MM.1S (cell line): ENCODE measurements at regions not wholly inside any gene's neighbourhood (a gene's known extent, or its start where the extent isn't known, plus 50 kb on each side); places are given as distances from the start of the nearest gene placed in this dataset.

Experiments
- DNase-seq: peaks from one replicate; pipeline ENCODE4 v3.0.0-alpha.2; 2015
- H2AFZ ChIP-seq: fragments of 300-600 bp; sonication (generic); 2 replicates; pipeline ENCODE4 v1.6.0; 2016; ENCODE audit warnings: antibody characterized with exemption, low read length
- H3F3A ChIP-seq: fragments of 300-600 bp; sonication (generic); 2 replicates; pipeline ENCODE4 v1.6.1; 2016; ENCODE audit warnings: mild to moderate bottlenecking, antibody characterized with exemption, low read length, moderate library complexity, mixed read lengths; ENCODE audit not compliant: insufficient read depth
- H3K27ac ChIP-seq: fragments of 300-600 bp; sonication (generic); 2 replicates; pipeline ENCODE4 v1.5.1; 2016; ENCODE audit warnings: mild to moderate bottlenecking, low read length
- H3K27me3 ChIP-seq: fragments of 300-600 bp; sonication (generic); replicated peaks from 2 replicates; pipeline ENCODE4 v1.6.0; 2016; ENCODE audit warnings: low read length; ENCODE audit not compliant: insufficient read depth
- H3K36me3 ChIP-seq: fragments of 300-600 bp; sonication (generic); replicated peaks from 2 replicates; pipeline ENCODE4 v1.6.1; 2016; ENCODE audit warnings: mild to moderate bottlenecking, low read length, mixed read lengths; ENCODE audit not compliant: insufficient read depth
- H3K4me1 ChIP-seq: fragments of 300-600 bp; sonication (generic); 2 replicates; pipeline ENCODE4 v1.6.1; 2016; ENCODE audit warnings: low read length, mixed read lengths
- H3K4me2 ChIP-seq: fragments of 300-600 bp; sonication (generic); 2 replicates; pipeline ENCODE4 v1.6.0; 2016; ENCODE audit warnings: low read depth, low read length
- H3K4me3 ChIP-seq: fragments of 300-600 bp; sonication (generic); 2 replicates; pipeline ENCODE4 v1.5.1; 2016; ENCODE audit warnings: low read length, mixed read lengths
- H3K79me2 ChIP-seq: fragments of 300-600 bp; sonication (generic); 2 replicates; pipeline ENCODE4 v1.6.1; 2016; ENCODE audit warnings: mixed run types, low read length, mixed read lengths
- H3K9ac ChIP-seq: fragments of 300-600 bp; sonication (generic); 2 replicates; pipeline ENCODE4 v1.6.1; 2016; ENCODE audit warnings: low read length, mixed read lengths
- H3K9me2 ChIP-seq: fragments of 300-600 bp; sonication (generic); replicated peaks from 2 replicates; pipeline ENCODE4 v1.6.1; 2016; ENCODE audit warnings: mild to moderate bottlenecking, low read length, mixed read lengths; ENCODE audit not compliant: insufficient read depth
- H3K9me3 ChIP-seq: fragments of 300-600 bp; sonication (generic); replicated peaks from 2 replicates; pipeline ENCODE4 v1.6.1; 2016; ENCODE audit warnings: mild to moderate bottlenecking, low read length, mixed read lengths; ENCODE audit not compliant: insufficient read depth
- H4K20me1 ChIP-seq: fragments of 300-600 bp; sonication (generic); 2 replicates; pipeline ENCODE4 v1.6.1; 2016; ENCODE audit warnings: mild to moderate bottlenecking, low read length, moderate library complexity, mixed read lengths; ENCODE audit not compliant: insufficient read depth
- EZH2 ChIP-seq: fragments of 300-600 bp; sonication (generic); optimal IDR thresholded peaks from 2 replicates; pipeline ENCODE3; 2017; ENCODE audit warnings: low read depth, mild to moderate bottlenecking, antibody characterized with exemption, low read length, mixed read lengths
- EZH2phosphoT487 ChIP-seq: fragments of 300-600 bp; sonication (generic); IDR thresholded peaks from 2 replicates; pipeline ENCODE4 v1.6.1; 2018; ENCODE audit warnings: antibody characterized with exemption, low read length
- TF ChIP-seq, protein P1 (sequence below): fragments of 300-600 bp; sonication (generic); IDR thresholded peaks from 2 replicates; pipeline ENCODE4 v1.5.1; 2016; ENCODE audit warnings: antibody characterized with exemption, low read length, mixed read lengths

DNA sequence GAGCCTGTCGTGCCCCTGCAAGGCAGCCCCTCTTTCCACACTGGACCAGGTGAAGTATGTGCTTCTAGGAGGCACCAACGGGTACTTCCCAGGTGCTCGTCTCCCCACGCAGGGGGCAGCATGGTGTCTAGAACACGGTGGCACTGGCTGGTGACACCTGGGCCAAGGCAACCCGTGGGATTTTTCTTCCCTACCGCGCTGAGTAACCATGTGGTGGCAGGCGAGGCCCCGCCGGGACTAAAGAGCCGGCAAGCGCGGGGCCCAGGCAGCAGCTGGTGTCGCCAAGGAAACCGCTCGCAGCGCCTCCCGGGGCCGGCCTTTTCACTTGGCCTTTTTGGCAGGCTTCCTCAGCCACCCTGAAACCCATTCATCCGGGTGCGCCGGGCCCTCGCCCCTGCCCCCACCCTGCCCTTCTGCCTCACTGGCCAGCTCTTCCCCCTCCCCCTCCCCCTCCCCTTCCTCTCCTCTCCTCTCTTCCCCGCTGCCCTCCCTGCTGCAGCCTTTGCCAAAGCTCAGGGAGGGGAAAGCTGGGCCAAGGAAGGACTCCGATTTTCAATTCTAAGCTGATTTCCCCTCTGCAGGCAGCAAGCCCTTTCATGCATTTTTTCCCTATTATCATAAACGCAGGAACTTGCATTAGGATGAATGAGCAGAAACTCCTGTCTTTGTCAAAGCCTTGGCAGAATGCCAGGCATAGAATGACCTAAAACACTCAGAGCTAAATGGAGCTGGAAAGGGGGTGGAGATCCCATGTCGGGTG is 81.2 kb downstream of the IRF2BPL start:
- peak overlapping the region; percentile 51; the same call in 1 of the 2 replicates for H3K27ac ChIP-seq
- H3K27me3 ChIP-seq, result no peaks in the 10 kb centered on the region
- peak overlapping the region; percentile 41; the same call in 1 of the 2 replicates for H3K9ac ChIP-seq
- TF ChIP-seq EZH2 (no peak), EZH2phosphoT487 (no peak)
- TF ChIP-seq, protein P1, sequence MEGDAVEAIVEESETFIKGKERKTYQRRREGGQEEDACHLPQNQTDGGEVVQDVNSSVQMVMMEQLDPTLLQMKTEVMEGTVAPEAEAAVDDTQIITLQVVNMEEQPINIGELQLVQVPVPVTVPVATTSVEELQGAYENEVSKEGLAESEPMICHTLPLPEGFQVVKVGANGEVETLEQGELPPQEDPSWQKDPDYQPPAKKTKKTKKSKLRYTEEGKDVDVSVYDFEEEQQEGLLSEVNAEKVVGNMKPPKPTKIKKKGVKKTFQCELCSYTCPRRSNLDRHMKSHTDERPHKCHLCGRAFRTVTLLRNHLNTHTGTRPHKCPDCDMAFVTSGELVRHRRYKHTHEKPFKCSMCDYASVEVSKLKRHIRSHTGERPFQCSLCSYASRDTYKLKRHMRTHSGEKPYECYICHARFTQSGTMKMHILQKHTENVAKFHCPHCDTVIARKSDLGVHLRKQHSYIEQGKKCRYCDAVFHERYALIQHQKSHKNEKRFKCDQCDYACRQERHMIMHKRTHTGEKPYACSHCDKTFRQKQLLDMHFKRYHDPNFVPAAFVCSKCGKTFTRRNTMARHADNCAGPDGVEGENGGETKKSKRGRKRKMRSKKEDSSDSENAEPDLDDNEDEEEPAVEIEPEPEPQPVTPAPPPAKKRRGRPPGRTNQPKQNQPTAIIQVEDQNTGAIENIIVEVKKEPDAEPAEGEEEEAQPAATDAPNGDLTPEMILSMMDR, result peak; percentile 43
- no peaks in the 10 kb centered on the region for H3F3A ChIP-seq
- no peaks in the 10 kb centered on the region for H3K79me2 ChIP-seq
- peak; percentile 82 for DNase-seq
- no peaks in the 10 kb centered on the region for H3K36me3 ChIP-seq
- H3K9me3 ChIP-seq, result no peaks in the 10 kb centered on the region
- H3K4me2 ChIP-seq, result peak overlapping the region; percentile 52
- H3K4me3 ChIP-seq, result no peak overlapping the region
- H3K4me1 ChIP-seq, result peaks cover 12% of the 10 kb centered on the region
- H3K9me2 ChIP-seq, result no peaks in the 10 kb centered on the region
- no peaks in the 10 kb centered on the region for H4K20me1 ChIP-seq
- H2AFZ ChIP-seq, result peak overlapping the region; percentile 88

DNA sequence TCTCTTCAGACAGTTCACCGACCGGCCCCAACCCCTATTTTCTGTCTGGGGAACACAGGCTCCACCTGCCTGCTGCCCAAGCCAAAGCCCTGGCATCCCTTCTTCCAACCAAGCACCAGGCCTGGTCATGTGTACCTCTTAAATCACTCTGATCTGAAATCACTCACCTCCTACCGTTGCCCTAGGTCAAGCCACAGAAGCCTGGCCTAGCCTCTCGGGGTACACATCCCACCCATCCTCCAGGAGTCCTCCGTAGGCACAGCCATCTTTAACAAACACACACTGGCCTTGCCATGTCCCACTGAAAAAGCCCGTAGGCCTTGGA is 81.8 kb downstream of the IRF2BPL start:
- Histone ChIP-seq H3K9me2 (no peaks in the 10 kb centered on the region), H3K4me2 (peak overlapping the region; percentile 52), H3K79me2 (no peaks in the 10 kb centered on the region), H3K27ac (peak overlapping the region; percentile 51; the same call in 1 of the 2 replicates), H3K4me3 (no peak overlapping the region), H3K9ac (peak overlapping the region; percentile 41; the same call in 1 of the 2 replicates), H4K20me1 (no peaks in the 10 kb centered on the region), H3K27me3 (no peaks in the 10 kb centered on the region), H3F3A (no peaks in the 10 kb centered on the region), H3K36me3 (no peaks in the 10 kb centered on the region), H3K9me3 (no peaks in the 10 kb centered on the region), H2AFZ (peak overlapping the region; percentile 88), H3K4me1 (peaks cover 12% of the 10 kb centered on the region)
- TF ChIP-seq, protein P1, result no peak
- TF ChIP-seq EZH2phosphoT487 (no peak), EZH2 (no peak)
- DNase-seq, result no peak

DNA sequence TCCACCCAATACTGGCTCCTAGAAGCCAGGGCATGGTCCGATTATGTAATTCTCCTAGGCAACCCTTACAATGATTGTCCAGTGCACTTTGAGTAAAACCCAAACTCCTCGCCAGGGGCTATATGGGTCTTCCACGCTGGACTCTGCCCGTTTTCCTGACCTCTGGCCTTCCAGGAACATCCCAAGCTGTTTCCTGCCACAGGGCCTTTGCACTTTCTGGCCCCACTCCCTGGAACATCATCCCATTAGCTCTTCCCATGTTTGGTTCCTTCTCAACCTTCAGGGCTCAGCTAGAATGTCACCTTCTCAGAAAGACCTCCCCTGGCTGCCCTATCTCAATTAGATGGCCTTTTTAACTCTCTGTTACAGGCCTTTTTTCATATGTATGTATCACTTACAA is 85.4 kb downstream of the IRF2BPL start:
- no peak overlapping the region for H2AFZ ChIP-seq
- no peaks in the 10 kb centered on the region for H3F3A ChIP-seq
- H3K9ac ChIP-seq, result no peak overlapping the region
- no peaks in the 10 kb centered on the region for H3K27me3 ChIP-seq
- no peaks in the 10 kb centered on the region for H3K79me2 ChIP-seq
- H4K20me1 ChIP-seq, result no peaks in the 10 kb centered on the region
- no peaks in the 10 kb centered on the region for H3K36me3 ChIP-seq
- no peaks in the 10 kb centered on the region for H3K9me3 ChIP-seq
- no peaks in the 10 kb centered on the region for H3K9me2 ChIP-seq
- no peak overlapping the region for H3K4me2 ChIP-seq
- H3K4me3 ChIP-seq, result no peak overlapping the region
- no peak overlapping the region for H3K27ac ChIP-seq
- DNase-seq, result no peak
- H3K4me1 ChIP-seq, result peaks cover 12% of the 10 kb centered on the region
- no peak for TF ChIP-seq EZH2
- TF ChIP-seq, protein P1, result no peak
- TF ChIP-seq EZH2phosphoT487, result no peak
